ENCODE measurements at regions not wholly inside any gene's neighbourhood (a gene's known extent, or its start where the extent isn't known, plus 50 kb on each side); places are given as distances from the start of the nearest gene placed in this dataset.

DNA sequence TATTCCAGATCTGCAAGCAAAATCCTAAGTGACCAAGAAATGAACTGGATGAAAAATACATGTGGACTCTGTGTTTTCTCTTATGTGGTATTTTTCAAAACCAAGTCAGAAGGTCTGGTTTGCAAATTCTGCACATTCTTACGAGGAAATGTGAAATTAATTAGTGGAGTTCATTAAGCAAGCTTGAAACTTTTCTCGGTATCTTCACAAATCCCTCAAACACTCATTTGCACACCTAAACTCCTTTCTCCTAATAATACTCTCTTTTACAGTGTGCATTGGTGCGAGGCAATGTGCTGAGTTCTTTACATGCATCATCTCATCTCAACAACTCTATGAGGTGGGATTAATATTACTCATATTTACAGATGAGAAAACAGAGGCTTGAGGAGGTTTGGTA lies 82.1 kb downstream of the MTERF1 start:
- DNase-seq = no peak

- no peak for DNase-seq
These were observed 80.1 kb downstream of the MTERF1 start for GRCh38 chr7:91800389-91800788.

DNA sequence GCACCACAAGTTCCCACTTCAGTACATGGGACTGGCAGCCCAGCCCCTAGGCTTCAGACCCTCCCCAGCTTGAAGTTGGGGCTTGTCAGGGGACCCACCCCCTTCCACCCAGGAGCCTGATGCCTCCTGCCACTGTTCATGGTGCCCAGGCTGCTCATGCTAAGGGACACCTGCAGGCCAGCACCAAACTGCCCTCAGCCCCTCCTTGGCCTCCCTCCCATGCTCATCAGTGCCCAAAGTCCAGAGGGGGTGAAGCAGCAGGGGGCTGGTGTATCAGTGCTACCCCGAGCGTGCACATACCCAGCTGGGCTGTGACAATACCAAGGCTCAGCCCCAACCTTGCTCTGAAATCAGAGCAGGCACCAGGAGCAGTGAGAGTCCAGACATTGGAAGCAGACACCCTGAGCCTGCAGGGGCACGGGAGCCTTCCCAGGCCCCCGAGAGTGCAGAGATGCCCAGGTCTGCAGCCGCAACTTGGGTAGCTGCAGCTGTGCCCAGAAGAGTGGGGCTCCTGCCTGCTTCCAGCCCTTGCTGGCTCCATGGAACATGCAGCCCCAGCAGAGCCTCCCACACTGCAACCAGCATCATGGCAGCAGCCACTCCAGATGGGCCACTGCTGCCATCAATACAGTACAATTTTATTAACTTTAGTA lies 79.0 kb downstream of the MTERF1 start:
- no peak for DNase-seq

- DNase-seq = no peak
These were observed 69.3 kb downstream of the MTERF1 start for GRCh38 chr7:91811236-91811635.

DNA sequence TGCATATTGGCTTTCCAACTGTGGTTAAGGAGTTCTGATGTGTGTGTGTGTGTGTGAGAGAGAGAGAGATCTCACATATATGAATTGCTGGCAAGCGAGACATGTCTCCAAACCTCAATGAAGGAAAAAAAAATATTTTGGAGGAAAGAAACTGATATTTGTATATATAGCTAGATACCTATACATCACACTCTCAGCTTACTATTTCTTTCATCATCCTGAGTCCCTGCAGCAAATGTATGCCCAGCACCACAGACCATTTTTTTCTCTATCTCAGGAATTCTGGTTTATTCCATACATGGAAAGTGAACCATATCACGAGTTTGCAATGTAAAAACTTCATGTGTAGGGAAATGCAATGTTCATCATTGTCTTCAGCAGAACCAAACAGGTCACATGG lies 68.9 kb downstream of the MTERF1 start:
- no peak for DNase-seq

GRCh38 chr7:91812388-91812787 lies 68.1 kb downstream of the MTERF1 start:
- no peak for DNase-seq

DNA sequence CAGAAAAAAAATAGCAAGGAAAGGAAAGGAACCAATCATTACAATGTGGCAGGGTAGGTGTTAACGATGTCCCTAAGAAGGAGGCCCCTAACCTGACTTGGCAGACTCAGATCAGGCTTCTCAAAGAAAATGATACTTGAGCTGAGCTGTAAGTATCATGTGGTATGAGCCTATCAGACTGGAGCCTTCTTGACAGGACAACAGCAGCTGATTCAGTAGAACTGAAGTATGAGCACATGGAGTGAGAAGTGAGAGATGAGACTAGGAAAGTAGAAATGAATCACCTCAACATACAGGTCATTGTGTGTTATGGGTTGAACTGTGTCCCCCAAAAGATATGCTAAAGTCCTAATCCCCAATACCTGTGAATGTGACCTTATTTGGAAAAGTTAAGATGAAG lies 66.3 kb downstream of the MTERF1 start:
- DNase-seq = no peak
